Retinal pigment epithelial cell (primary cell): ENCODE measurements at regions not wholly inside any gene's neighbourhood (a gene's known extent, or its start where the extent isn't known, plus 50 kb on each side); places are given as distances from the start of the nearest gene placed in this dataset.
A peak's percentile ranks its signal among the peaks of the same experiment; 100 is the strongest.

Experiments used
- DNase-seq: peaks from one replicate; pipeline ENCODE4 v3.0.0-alpha.2; 2010; ENCODE audit warnings: low read depth
- H3K4me3 ChIP-seq: 2 replicates; pipeline ENCODE4 v1.5.1; 2011; ENCODE audit warnings: mild to moderate bottlenecking, low read length, control low read depth, moderate library complexity
- TF ChIP-seq, protein P1 (sequence below): conservative IDR thresholded peaks from 2 replicates; pipeline ENCODE4 v1.5.1; 2011; ENCODE audit warnings: low read depth, low read length, control low read depth, inconsistent platforms

DNA sequence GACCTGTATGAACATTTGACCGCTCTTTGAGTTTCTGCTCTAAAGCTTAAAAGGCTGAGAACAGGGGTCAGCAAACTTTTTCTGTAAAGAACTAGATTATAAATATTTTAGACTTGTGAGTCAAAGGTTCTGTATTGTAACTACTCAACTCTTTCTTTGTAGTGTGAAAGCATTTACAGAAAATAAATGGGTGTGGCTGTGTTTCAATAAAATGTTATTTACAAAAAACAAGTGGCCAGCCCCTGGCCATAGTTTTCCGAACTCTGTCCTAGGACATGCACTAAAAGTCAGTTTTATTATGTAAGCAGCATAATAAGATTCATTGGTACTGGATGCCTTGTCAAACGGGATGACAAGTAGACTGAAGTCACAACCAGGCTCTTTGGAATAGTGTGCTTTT is 434.9 kb downstream of the ZEB2 start:
- TF ChIP-seq, protein P1, sequence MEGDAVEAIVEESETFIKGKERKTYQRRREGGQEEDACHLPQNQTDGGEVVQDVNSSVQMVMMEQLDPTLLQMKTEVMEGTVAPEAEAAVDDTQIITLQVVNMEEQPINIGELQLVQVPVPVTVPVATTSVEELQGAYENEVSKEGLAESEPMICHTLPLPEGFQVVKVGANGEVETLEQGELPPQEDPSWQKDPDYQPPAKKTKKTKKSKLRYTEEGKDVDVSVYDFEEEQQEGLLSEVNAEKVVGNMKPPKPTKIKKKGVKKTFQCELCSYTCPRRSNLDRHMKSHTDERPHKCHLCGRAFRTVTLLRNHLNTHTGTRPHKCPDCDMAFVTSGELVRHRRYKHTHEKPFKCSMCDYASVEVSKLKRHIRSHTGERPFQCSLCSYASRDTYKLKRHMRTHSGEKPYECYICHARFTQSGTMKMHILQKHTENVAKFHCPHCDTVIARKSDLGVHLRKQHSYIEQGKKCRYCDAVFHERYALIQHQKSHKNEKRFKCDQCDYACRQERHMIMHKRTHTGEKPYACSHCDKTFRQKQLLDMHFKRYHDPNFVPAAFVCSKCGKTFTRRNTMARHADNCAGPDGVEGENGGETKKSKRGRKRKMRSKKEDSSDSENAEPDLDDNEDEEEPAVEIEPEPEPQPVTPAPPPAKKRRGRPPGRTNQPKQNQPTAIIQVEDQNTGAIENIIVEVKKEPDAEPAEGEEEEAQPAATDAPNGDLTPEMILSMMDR, result no peak

DNA sequence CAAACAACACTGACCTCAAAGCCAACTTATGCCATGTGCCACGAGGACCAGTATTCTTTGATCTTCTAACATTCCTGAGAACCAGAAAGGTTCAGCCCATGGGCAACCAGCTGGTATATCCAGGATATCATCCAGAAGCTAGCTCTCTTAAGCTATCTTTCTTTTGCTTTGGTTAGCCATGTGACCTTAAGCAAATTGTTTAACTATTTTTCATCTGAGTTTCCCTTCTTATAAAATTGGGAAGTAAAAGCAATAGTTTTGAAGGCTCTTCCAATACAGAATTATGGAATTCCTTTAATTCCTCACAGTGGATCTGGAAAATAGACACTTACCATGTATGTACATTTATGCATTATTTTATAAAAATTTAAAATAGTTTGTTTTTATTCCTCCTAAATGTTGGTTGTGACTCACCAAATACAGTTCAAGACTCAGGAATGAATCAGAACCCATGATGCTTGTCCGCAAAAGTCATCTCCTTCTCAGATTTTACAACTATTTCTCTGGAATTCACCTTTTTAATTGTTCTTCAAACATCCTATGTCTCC is 435.7 kb downstream of the ZEB2 start:
- TF ChIP-seq, protein P1, result no peak
- H3K4me3 ChIP-seq, result no peak overlapping the region
- peak; percentile 48 for DNase-seq

More for the DNA sequence above, 434.9 kb downstream of the ZEB2 start:
- H3K4me3 ChIP-seq, result no peak overlapping the region
- no peak for DNase-seq

DNA sequence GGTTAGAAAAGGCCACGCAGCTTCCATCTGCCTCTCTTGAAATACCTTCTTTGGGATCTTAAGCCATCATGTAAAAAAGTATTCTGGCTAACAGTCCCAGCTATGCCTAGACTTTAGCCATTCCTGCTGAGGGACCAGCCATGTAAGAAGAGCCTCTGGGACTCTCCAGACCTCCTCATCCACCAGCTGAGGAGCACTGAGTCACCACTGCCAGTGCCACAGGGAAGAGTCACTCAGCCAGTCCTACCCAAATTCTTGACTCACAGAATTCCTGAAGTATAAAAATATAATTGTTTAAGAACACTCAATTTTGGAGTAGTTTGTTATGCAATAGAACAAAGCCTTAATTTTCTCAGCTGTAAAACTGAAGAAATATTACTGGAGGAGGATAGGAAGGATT is 436.7 kb downstream of the ZEB2 start:
- H3K4me3 ChIP-seq, result no peak overlapping the region
- DNase-seq, result no peak
- TF ChIP-seq, protein P1, result no peak

DNA sequence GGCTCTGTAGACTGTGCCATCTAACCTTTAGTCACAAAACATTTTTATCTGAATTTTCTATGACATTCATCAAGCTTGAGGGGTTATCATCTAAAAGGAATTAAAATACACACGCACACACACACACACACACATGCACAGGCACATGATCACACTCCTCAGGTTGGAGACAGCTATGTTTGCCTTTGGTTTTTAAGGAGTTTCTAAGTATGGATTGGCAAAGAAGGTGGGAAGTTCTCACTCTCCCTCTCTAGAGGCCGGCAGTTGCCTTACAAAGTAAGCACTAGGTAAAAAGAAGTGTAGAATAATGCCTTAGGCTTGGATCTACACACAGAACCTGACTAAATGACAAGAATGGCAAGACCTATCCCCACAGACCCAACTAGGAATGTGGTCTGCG is 437.1 kb downstream of the ZEB2 start:
- TF ChIP-seq, protein P1, result no peak
- H3K4me3 ChIP-seq, result no peak overlapping the region
- DNase-seq, result no peak

DNA sequence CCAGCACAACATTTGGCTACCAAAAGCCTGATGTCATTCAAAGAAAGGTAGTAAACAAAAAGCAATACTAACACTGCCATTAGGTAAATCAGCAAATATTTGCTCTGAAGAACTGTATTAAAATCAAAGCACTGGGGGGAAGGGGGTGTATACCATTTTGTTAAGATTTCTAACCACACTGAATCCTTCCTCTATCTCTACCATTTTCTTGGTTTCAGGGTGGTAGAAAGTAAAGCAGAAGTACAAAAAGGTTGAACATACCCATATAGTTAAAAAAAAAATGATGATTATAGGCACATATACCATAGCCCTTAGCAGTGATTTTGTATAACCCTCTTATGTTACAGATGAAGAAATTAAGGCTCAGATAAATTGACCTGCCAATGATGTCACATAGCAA is 437.6 kb downstream of the ZEB2 start:
- H3K4me3 ChIP-seq, result no peak overlapping the region
- TF ChIP-seq, protein P1, result no peak
- no peak for DNase-seq

DNA sequence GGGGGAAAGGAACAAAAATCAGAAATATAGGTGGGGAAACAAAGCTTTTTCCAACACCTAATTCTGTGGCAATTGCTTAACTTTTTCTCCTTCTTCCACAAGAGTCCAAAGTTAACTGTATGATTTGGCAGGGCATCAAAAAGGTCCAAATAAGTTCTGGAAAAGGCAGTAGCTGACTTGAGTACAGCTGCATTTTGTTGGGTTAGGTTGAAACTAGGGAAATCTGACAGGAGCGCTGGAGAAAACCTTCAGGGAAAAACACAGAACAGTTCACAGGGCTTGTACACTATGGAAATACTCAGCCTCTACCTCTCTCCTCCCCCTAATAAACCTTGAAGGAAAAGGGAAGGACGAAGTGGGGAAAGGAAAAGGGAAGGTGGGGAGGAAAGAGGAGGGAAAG is 438.6 kb downstream of the ZEB2 start:
- DNase-seq, result no peak
- H3K4me3 ChIP-seq, result no peak overlapping the region
- TF ChIP-seq, protein P1, result no peak

DNA sequence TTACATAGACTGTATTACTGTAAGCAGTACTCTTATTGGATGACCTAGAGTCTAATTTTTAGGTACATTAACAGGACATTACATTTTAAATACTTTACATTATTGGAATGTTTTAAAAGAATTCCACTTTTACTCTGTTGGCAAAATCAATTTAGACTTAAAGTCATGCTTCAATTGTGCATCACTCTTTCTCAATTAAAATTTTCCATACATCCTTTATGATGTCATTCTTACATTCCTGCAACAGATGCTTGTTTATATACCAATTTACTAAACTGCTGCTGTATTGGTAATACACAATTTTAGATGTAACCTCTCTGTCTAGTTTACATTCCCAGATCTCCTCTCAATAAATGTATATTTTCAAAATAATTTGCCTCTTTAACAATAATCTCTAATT is 440.1 kb downstream of the ZEB2 start:
- TF ChIP-seq, protein P1, result no peak

More for the DNA sequence above, 440.1 kb downstream of the ZEB2 start:
- no peak for DNase-seq
- H3K4me3 ChIP-seq, result no peak overlapping the region
